GM12873 (cell line): ENCODE measurements at regions not wholly inside any gene's neighbourhood (a gene's known extent, or its start where the extent isn't known, plus 50 kb on each side); places are given as distances from the start of the nearest gene placed in this dataset.

Experiments
- CTCF ChIP-seq: IDR thresholded peaks from 2 replicates; pipeline ENCODE4 v1.5.1; 2012; ENCODE audit warnings: low read depth, mild to moderate bottlenecking, moderate library complexity, low read length, control low read depth; ENCODE audit not compliant: insufficient read depth; ENCODE audit errors: missing control alignments

GRCh38 chr1:71193153-71193552 lies 112.3 kb upstream of the ZRANB2 start:
- no peak for TF ChIP-seq CTCF

DNA sequence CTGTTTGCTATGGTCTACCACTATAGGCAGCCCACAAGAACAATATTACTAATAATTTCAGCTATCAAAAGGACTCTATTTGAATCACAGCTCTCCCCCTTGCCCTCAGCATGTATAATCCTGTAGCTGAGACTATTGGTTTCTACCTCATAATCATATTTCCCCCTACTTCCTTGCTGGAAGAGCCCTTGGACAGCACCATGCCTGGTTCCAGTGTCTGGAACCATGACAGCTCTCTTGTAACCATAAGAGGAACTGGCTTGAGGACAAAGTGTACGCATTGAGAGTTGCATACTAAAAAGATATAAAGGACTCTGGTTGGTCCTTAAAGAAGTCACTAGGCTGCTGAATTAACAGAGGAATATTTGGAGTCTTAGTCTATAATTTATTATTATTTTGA lies 110.7 kb upstream of the ZRANB2 start:
- no peak for TF ChIP-seq CTCF

DNA sequence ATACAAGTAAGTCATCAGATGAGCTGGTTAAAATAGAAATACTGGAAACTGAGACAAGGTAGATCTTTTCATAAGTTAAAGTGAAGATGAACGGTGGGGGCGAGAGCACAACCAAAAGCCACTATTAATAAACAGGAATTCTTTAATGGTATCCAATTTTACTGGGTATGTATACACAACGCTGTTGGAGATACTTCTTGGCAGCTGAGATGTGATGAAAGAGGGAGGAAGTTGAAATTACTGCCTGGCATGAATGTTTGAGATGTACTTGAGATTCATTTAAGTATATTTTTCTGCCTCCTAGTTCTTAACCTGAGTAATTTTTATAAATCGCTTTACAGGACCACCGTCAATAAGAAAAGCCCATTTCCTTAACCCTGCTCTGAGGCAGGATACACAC lies 110.0 kb upstream of the ZRANB2 start:
- TF ChIP-seq CTCF: no peak

DNA sequence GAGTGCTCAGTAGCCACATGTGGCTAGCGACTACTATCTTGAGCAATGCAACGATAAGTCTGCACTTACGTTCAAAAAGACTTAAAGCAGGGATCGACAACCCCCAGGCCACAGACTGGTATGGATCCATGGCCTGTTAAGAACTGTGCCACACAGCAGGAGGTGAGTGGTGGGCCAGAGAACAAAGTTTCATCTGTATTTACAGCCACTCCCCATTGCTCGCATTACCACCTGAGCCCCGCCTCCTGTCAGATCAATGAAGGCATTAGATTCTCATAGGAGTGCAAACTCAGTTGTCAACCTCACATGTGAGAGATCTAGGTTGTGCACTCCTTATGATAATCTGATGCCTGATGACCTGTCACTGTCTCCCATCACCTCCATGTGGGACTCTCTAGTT lies 103.6 kb upstream of the ZRANB2 start:
- TF ChIP-seq CTCF: no peak

- TF ChIP-seq CTCF: no peak
Measured at GRCh38 chr1:71179997-71180396, 99.2 kb upstream of the ZRANB2 start.

- TF ChIP-seq CTCF: no peak
Measured at GRCh38 chr1:71170925-71171324, 90.1 kb upstream of the ZRANB2 start.

- no peak for TF ChIP-seq CTCF
Measured at GRCh38 chr1:71167505-71167904, 86.7 kb upstream of the ZRANB2 start.
